ENCODE measurements at regions not wholly inside any gene's neighbourhood (a gene's known extent, or its start where the extent isn't known, plus 50 kb on each side); places are given as distances from the start of the nearest gene placed in this dataset.

GRCh38 chr2:2669316-2669715 lies 338.2 kb upstream of the MYT1L start:
- Mint-ChIP-seq H3K9me3 (no peaks in the 10 kb centered on the region), H3K36me3 (ENCODE audit: low read depth) (no peaks in the 10 kb centered on the region), H3K4me1 (no peaks in the 10 kb centered on the region), H3K27me3 (ENCODE audit: insufficient read depth) (peaks cover 1% of the 10 kb centered on the region), H3K4me3 (no peak overlapping the region), H3K27ac (no peak overlapping the region)
- H3K36me3 ChIP-seq (ENCODE audit: control insufficient read depth, insufficient read depth, low read length), result no peaks in the 10 kb centered on the region
- H3K4me3 ChIP-seq (ENCODE audit: low read length), result no peak overlapping the region
- H3K9ac ChIP-seq (ENCODE audit: extremely low read depth, low read length, poor library complexity, severe bottlenecking), result no peak overlapping the region
- DNase-seq, result no peak
- H3K9me3 ChIP-seq (ENCODE audit: control insufficient read depth, low read length), result no peaks in the 10 kb centered on the region
- H3K27ac ChIP-seq (ENCODE audit: low read depth, low read length), result no peak overlapping the region
- H3K27me3 ChIP-seq (ENCODE audit: control insufficient read depth, insufficient read depth, low read length, poor library complexity, severe bottlenecking), result no peaks in the 10 kb centered on the region
- 95 to 100% methylated on average over 8 to 16 of the region's 16 CpGs for WGBS, 2 experiments (ENCODE audit: insufficient coverage in 1 of 2, insufficient read length in 1 of 2)
- H3K4me1 ChIP-seq (ENCODE audit: control insufficient read depth, insufficient read depth, low read length), result no peaks in the 10 kb centered on the region
- no peak for TF ChIP-seq CTCF (conservative IDR thresholded peaks at IDR 0.05)

- Histone ChIP-seq H3K27ac (ENCODE audit: low read depth, low read length) (no peak overlapping the region), H3K27me3 (ENCODE audit: control insufficient read depth, insufficient read depth, low read length, poor library complexity, severe bottlenecking) (no peaks in the 10 kb centered on the region), H3K4me1 (ENCODE audit: control insufficient read depth, insufficient read depth, low read length) (no peaks in the 10 kb centered on the region), H3K4me3 (ENCODE audit: low read length) (no peak overlapping the region), H3K9me3 (ENCODE audit: control insufficient read depth, low read length) (no peaks in the 10 kb centered on the region), H3K9ac (ENCODE audit: extremely low read depth, low read length, poor library complexity, severe bottlenecking) (no peak overlapping the region), H3K36me3 (ENCODE audit: control insufficient read depth, insufficient read depth, low read length) (no peaks in the 10 kb centered on the region)
- no peak overlapping the region for H3K4me3 Mint-ChIP-seq
- no peak for TF ChIP-seq CTCF (conservative IDR thresholded peaks at IDR 0.05)
- H3K27ac Mint-ChIP-seq, result no peak overlapping the region
- DNase-seq, result no peak
- no peaks in the 10 kb centered on the region for H3K4me1 Mint-ChIP-seq
- 92 to 100% methylated on average over 12 to 21 of the region's 21 CpGs for WGBS, 2 experiments (ENCODE audit: insufficient coverage in 1 of 2, insufficient read length in 1 of 2)
- H3K36me3 Mint-ChIP-seq (ENCODE audit: low read depth), result no peaks in the 10 kb centered on the region
- peaks cover 1% of the 10 kb centered on the region for H3K27me3 Mint-ChIP-seq (ENCODE audit: insufficient read depth)
- H3K9me3 Mint-ChIP-seq, result no peaks in the 10 kb centered on the region
Measured at GRCh38 chr2:2668681-2669265, 337.7 kb upstream of the MYT1L start.

- Mint-ChIP-seq H3K27ac (no peak overlapping the region), H3K9me3 (no peaks in the 10 kb centered on the region), H3K36me3 (ENCODE audit: low read depth) (no peaks in the 10 kb centered on the region), H3K27me3 (ENCODE audit: insufficient read depth) (peaks cover 1% of the 10 kb centered on the region), H3K4me3 (no peak overlapping the region), H3K4me1 (no peaks in the 10 kb centered on the region)
- Histone ChIP-seq H3K9ac (ENCODE audit: extremely low read depth, low read length, poor library complexity, severe bottlenecking) (no peak overlapping the region), H3K4me1 (ENCODE audit: control insufficient read depth, insufficient read depth, low read length) (no peaks in the 10 kb centered on the region), H3K27me3 (ENCODE audit: control insufficient read depth, insufficient read depth, low read length, poor library complexity, severe bottlenecking) (no peaks in the 10 kb centered on the region), H3K36me3 (ENCODE audit: control insufficient read depth, insufficient read depth, low read length) (no peaks in the 10 kb centered on the region), H3K27ac (ENCODE audit: low read depth, low read length) (no peak overlapping the region), H3K9me3 (ENCODE audit: control insufficient read depth, low read length) (no peaks in the 10 kb centered on the region), H3K4me3 (ENCODE audit: low read length) (no peak overlapping the region)
- TF ChIP-seq CTCF (conservative IDR thresholded peaks at IDR 0.05), result no peak
- 92 to 94% methylated on average over 4 of the region's 4 CpGs for WGBS, 2 experiments (ENCODE audit: insufficient coverage in 1 of 2, insufficient read length in 1 of 2)
- DNase-seq, result no peak
Measured at GRCh38 chr2:2667690-2668089, 336.6 kb upstream of the MYT1L start.
